ENCODE measurements at regions not wholly inside any gene's neighbourhood (a gene's known extent, or its start where the extent isn't known, plus 50 kb on each side); places are given as distances from the start of the nearest gene placed in this dataset.
"Not testable (repeated sequence)": the region's sequence is repeated elsewhere in the genome, so short reads cannot be mapped to it uniquely, and the experiment has no call there.

GRCh38 chr1:221983444-221983843, 241.6 kb upstream of the DUSP10 start:
- no peak for DNase-seq

GRCh38 chr1:221981461-221981860, 239.6 kb upstream of the DUSP10 start:
- DNase-seq = no peak

- DNase-seq = no peak
Observed at GRCh38 chr1:221979444-221980032, 237.6 kb upstream of the DUSP10 start.

GRCh38 chr1:221978631-221979334, 236.9 kb upstream of the DUSP10 start:
- not testable (repeated sequence) for DNase-seq

GRCh38 chr1:221973787-221974186, 231.9 kb upstream of the DUSP10 start:
- DNase-seq = not testable (repeated sequence)

GRCh38 chr1:221972276-221973235, 230.7 kb upstream of the DUSP10 start:
- no peak for DNase-seq

GRCh38 chr1:221971035-221971434, 229.1 kb upstream of the DUSP10 start:
- not testable (repeated sequence) for DNase-seq

GRCh38 chr1:221969298-221969858, 227.5 kb upstream of the DUSP10 start:
- DNase-seq = not testable (repeated sequence)

GRCh38 chr1:221967538-221967937, 225.6 kb upstream of the DUSP10 start:
- not testable (repeated sequence) for DNase-seq

- DNase-seq = not testable (repeated sequence)
Observed at GRCh38 chr1:221966888-221967287, 225.0 kb upstream of the DUSP10 start.

GRCh38 chr1:221965891-221966290, 224.0 kb upstream of the DUSP10 start:
- not testable (repeated sequence) for DNase-seq

GRCh38 chr1:221965252-221965651, 223.4 kb upstream of the DUSP10 start:
- DNase-seq = no peak

GRCh38 chr1:221963742-221964141, 221.9 kb upstream of the DUSP10 start:
- DNase-seq = no peak

- DNase-seq = no peak
Observed at GRCh38 chr1:221962385-221962784, 220.5 kb upstream of the DUSP10 start.

GRCh38 chr1:221961532-221962292, 219.8 kb upstream of the DUSP10 start:
- DNase-seq = no peak

- DNase-seq = not testable (repeated sequence)
Observed at GRCh38 chr1:221958161-221958562, 216.3 kb upstream of the DUSP10 start.

- DNase-seq = not testable (repeated sequence)
Observed at GRCh38 chr1:221957350-221957749, 215.5 kb upstream of the DUSP10 start.

- DNase-seq = no peak
Observed at GRCh38 chr1:221949996-221950395, 208.1 kb upstream of the DUSP10 start.

GRCh38 chr1:221948459-221948858, 206.6 kb upstream of the DUSP10 start:
- DNase-seq = no peak

GRCh38 chr1:221947731-221948130, 205.8 kb upstream of the DUSP10 start:
- DNase-seq = no peak

GRCh38 chr1:221946768-221947167, 204.9 kb upstream of the DUSP10 start:
- no peak for DNase-seq

GRCh38 chr1:221945669-221946068, 203.8 kb upstream of the DUSP10 start:
- no peak for DNase-seq

Measured in NCI-H1105 (cell line).